Neutrophil (primary cell): ENCODE measurements at regions not wholly inside any gene's neighbourhood (a gene's known extent, or its start where the extent isn't known, plus 50 kb on each side); places are given as distances from the start of the nearest gene placed in this dataset.

ENCODE experiments used
- H3K27ac ChIP-seq: fragments of 200-600 bp; sonication (generic); 2 replicates; pipeline ENCODE4 v1.5.1; 2016; ENCODE audit warnings: mild to moderate bottlenecking, moderate library complexity
- H3K27me3 ChIP-seq: fragments of 200-600 bp; sonication (generic); 2 replicates; pipeline ENCODE4 v1.6.0; 2016; ENCODE audit warnings: mild to moderate bottlenecking
- H3K36me3 ChIP-seq: fragments of 200-600 bp; sonication (generic); 2 replicates; pipeline ENCODE4 v1.5.1; 2017
- H3K4me1 ChIP-seq, 2 experiments: fragments of 200-600 bp in 1 of 2; sonication (generic) in 1 of 2; 1 replicate in 1 of 2; 2 replicates in 1 of 2; pipeline versions ENCODE4 v1.5.1 to v1.6.1; 2013 to 2016; ENCODE audit warnings: low read depth in 1 of 2, low read length in 1 of 2, mild to moderate bottlenecking in 1 of 2, moderate library complexity in 1 of 2; ENCODE audit not compliant: control insufficient read depth in 1 of 2, insufficient read depth in 1 of 2
- H3K4me3 ChIP-seq, 2 experiments: fragments of 200-600 bp in 1 of 2; sonication (generic) in 1 of 2; 1 replicate in 1 of 2; 2 replicates in 1 of 2; pipeline ENCODE4 v1.5.1; 2013 to 2016; ENCODE audit warnings: low read depth in 1 of 2, low read length in 1 of 2, mild to moderate bottlenecking in 1 of 2, moderate library complexity in 1 of 2
- H3K9me3 ChIP-seq: fragments of 200-600 bp; sonication (generic); 2 replicates; pipeline ENCODE4 v1.5.1; 2016
- CTCF ChIP-seq: fragments of 200-600 bp; sonication (generic); IDR thresholded peaks from 2 replicates; pipeline ENCODE4 v1.5.1; 2016; ENCODE audit warnings: antibody characterized with exemption

DNA sequence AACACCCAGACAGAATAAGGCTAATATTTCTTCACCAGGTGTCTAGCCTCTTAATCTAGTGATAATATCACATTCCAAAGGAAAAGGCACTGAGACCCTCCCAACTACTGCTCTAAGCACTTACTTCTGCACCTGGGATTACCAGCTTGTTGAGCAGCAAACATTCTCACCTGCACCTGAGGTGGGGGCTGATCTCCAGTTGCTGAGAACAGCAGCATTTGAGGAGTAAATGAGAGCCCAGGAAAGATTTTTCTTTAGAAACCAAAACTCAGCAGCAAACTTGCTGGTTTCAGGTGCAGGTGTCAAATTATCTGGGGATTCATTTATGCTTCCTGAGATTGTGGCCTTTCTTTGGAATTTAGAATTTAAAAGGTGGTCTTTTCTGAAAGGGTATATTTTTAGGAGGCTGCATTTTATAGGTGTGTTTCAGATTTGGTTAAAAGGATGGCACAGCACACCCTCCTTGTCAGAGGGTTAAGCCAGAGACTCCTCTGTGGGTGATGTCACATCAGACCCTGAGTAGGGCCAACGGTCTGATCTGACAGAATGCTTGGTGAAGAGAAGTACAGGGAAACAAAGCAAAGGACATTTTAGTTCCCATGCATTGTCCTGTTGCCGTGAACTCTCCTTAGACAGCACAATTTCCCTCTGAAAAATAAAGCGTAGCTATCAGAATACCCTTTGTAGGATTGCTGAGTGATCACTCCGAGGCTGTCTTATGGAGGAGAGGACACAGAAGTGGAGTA lies 411.0 kb upstream of the ATP11B start:
- H3K9me3 ChIP-seq, result no peaks in the 10 kb centered on the region
- no peaks in the 10 kb centered on the region for H3K4me1 ChIP-seq
- TF ChIP-seq CTCF, result no peak
- H3K36me3 ChIP-seq, result no peaks in the 10 kb centered on the region
- no peaks in the 10 kb centered on the region for H3K27me3 ChIP-seq
- no peak overlapping the region for H3K27ac ChIP-seq
- H3K4me3 ChIP-seq, result no peak overlapping the region

- no peaks in the 10 kb centered on the region for H3K27me3 ChIP-seq
- no peaks in the 10 kb centered on the region for H3K4me1 ChIP-seq
- H3K9me3 ChIP-seq, result no peaks in the 10 kb centered on the region
- no peak overlapping the region for H3K27ac ChIP-seq
- no peak for TF ChIP-seq CTCF
- H3K36me3 ChIP-seq, result no peaks in the 10 kb centered on the region
- no peak overlapping the region for H3K4me3 ChIP-seq
Observed at GRCh38 chr3:182384221-182384620, 409.1 kb upstream of the ATP11B start.

- H3K4me1 ChIP-seq, result no peaks in the 10 kb centered on the region
- no peak for TF ChIP-seq CTCF
Observed at GRCh38 chr3:182385356-182385755, 407.9 kb upstream of the ATP11B start.

GRCh38 chr3:182388506-182388905 lies 404.8 kb upstream of the ATP11B start:
- no peaks in the 10 kb centered on the region for H3K9me3 ChIP-seq
- no peaks in the 10 kb centered on the region for H3K27me3 ChIP-seq
- no peaks in the 10 kb centered on the region for H3K4me1 ChIP-seq
- TF ChIP-seq CTCF, result no peak
- H3K36me3 ChIP-seq, result no peaks in the 10 kb centered on the region
- no peak overlapping the region for H3K27ac ChIP-seq
- no peak overlapping the region for H3K4me3 ChIP-seq

More at GRCh38 chr3:182385356-182385755, 407.9 kb upstream of the ATP11B start:
- H3K9me3 ChIP-seq, result no peaks in the 10 kb centered on the region
- no peak overlapping the region for H3K27ac ChIP-seq
- no peaks in the 10 kb centered on the region for H3K36me3 ChIP-seq
- H3K4me3 ChIP-seq, result no peak overlapping the region
- H3K27me3 ChIP-seq, result no peaks in the 10 kb centered on the region

- TF ChIP-seq CTCF, result no peak
- no peaks in the 10 kb centered on the region for H3K4me1 ChIP-seq
- H3K9me3 ChIP-seq, result no peaks in the 10 kb centered on the region
- H3K4me3 ChIP-seq, result no peak overlapping the region
- H3K27ac ChIP-seq, result no peak overlapping the region
- H3K36me3 ChIP-seq, result no peaks in the 10 kb centered on the region
- H3K27me3 ChIP-seq, result no peaks in the 10 kb centered on the region
Observed at GRCh38 chr3:182389071-182389815, 404.1 kb upstream of the ATP11B start.
